Adrenal gland (tissue), 9 donors: ENCODE measurements at regions not wholly inside any gene's neighbourhood (a gene's known extent, or its start where the extent isn't known, plus 50 kb on each side); places are given as distances from the start of the nearest gene placed in this dataset.

Experiments
- DNase-seq, 7 donors: peaks; one replicate each; pipeline ENCODE4 v3.0.0-alpha.2; 2019 to 2020
- H3K27ac ChIP-seq, 5 donors: fragments of 200-600 bp; sonication (generic) in 4 of 5; 1 replicate in 3 of 5; 2 replicates in 2 of 5; pipeline versions ENCODE4 v1.5.1 to v1.8.0; 2016 to 2020; ENCODE audit warnings: mild to moderate bottlenecking in 1 of 5
- H3K27me3 ChIP-seq: fragments of 200-600 bp; 2 replicates; pipeline ENCODE4 v1.8.0; 2021
- H3K36me3 ChIP-seq, 2 donors: fragments of 200-600 bp; replicated peaks in 1 of 2; 1 replicate in 1 of 2; 2 replicates in 1 of 2; pipeline versions ENCODE4 v1.5.1 to v1.8.0; 2018 to 2022
- H3K4me1 ChIP-seq, 2 donors: fragments of 200-600 bp; replicated peaks in 1 of 2; 1 replicate in 1 of 2; 2 replicates in 1 of 2; pipeline versions ENCODE4 v1.5.1 to v1.8.0; 2018 to 2021
- H3K4me3 ChIP-seq, 4 donors: fragments of 200-600 bp; sonication (generic) in 3 of 4; one replicate each; pipeline ENCODE4 v1.5.1; 2016 to 2018
- H3K9me3 ChIP-seq, 3 donors: fragments of 200-600 bp; sonication (generic) in 1 of 3; replicated peaks in 1 of 3; 1 replicate in 2 of 3; 2 replicates in 1 of 3; pipeline versions ENCODE4 v1.5.1 to v1.8.0; 2016 to 2021
- CTCF ChIP-seq, 6 experiments: fragments of 450-650 bp in 4 of 6; fragments of 200-600 bp in 2 of 6; sonication (generic) in 1 of 6; IDR thresholded peaks; 1 replicate in 5 of 6; 2 replicates in 1 of 6; pipeline versions ENCODE4 v1.5.1 to v1.8.0; 2016 to 2021; ENCODE audit warnings: antibody characterized with exemption in 6 of 6, mild to moderate bottlenecking in 2 of 6, moderate library complexity in 1 of 6
- POLR2A ChIP-seq, 2 donors: fragments of 450-650 bp; IDR thresholded peaks; one replicate each; pipeline ENCODE4 v1.6.1; 2017; ENCODE audit warnings: antibody characterized with exemption in 2 of 2, mild to moderate bottlenecking in 2 of 2, moderate library complexity in 1 of 2
- WGBS, 4 donors: extraction: QIAGEN DNeasy Blood & Tissue Kit in 2 of 4; methylation state at CpG; one replicate each; pipeline versions ENCODE4 v1.1.5 to v1.1.7; 2013 to 2017; 5-methylcytosine and 5-hydroxymethylcytosine counted together
- intact Hi-C, 2 donors: fragments of 100-400 bp; cut with DNase I; formaldehyde crosslinking; loops; one replicate each; pipeline versions ENCODE4 v1.14.1 to v1.15.0; 2022 to 2023
- donor health status: healthy with polysubstance abuse.
- donor health status: Bipolar disorder and iron deficiency.
- donor health status: DM: yes; HTN: yes; CAD: no.
- donor health status: DM: no; HTN: no; CAD: no.
- donor health status: DM: no; HTN: no; CAD: no.

GRCh38 chr3:25235031-25235430, 193.0 kb upstream of the RARB start:
- Histone ChIP-seq H3K9me3 (no peaks in the 10 kb centered on the region), H3K4me1 (no peaks in the 10 kb centered on the region), H3K27me3 (no peaks in the 10 kb centered on the region), H3K36me3 (no peaks in the 10 kb centered on the region), H3K4me3 (no peak overlapping the region), H3K27ac (no peak overlapping the region)
- intact Hi-C loops, result no loop called here
- no peak for DNase-seq
- TF ChIP-seq CTCF (IDR thresholded peaks at IDR 0.05) (no peak), POLR2A (IDR thresholded peaks at IDR 0.05) (no peak)
- 13 to 20% (median 17%) methylated on average over 1 of the region's 1 CpG for WGBS, 4 donors

- no peak for DNase-seq
- TF ChIP-seq CTCF (IDR thresholded peaks at IDR 0.05) (no peak), POLR2A (IDR thresholded peaks at IDR 0.05) (no peak)
- 70 to 84% (median 75%) methylated on average over 2 of the region's 2 CpGs for WGBS, 4 donors
- intact Hi-C loops, result no loop called here
- Histone ChIP-seq H3K27me3 (no peaks in the 10 kb centered on the region), H3K27ac (no peak overlapping the region), H3K4me1 (no peaks in the 10 kb centered on the region), H3K4me3 (no peak overlapping the region), H3K9me3 (no peaks in the 10 kb centered on the region), H3K36me3 (no peaks in the 10 kb centered on the region)
These were observed 192.6 kb upstream of the RARB start for GRCh38 chr3:25235466-25235865.

GRCh38 chr3:25237602-25238001, 190.5 kb upstream of the RARB start:
- no peak for DNase-seq
- Histone ChIP-seq H3K4me1 (no peaks in the 10 kb centered on the region), H3K27ac (no peak overlapping the region), H3K36me3 (no peaks in the 10 kb centered on the region), H3K9me3 (no peaks in the 10 kb centered on the region), H3K4me3 (no peak overlapping the region), H3K27me3 (no peaks in the 10 kb centered on the region)
- WGBS, 4 donors, result 67 to 80% (median 70%) methylated on average over 1 of the region's 1 CpG
- TF ChIP-seq POLR2A (IDR thresholded peaks at IDR 0.05) (no peak), CTCF (IDR thresholded peaks at IDR 0.05) (no peak)
- intact Hi-C loops, result no loop called here

GRCh38 chr3:25239042-25239441, 189.0 kb upstream of the RARB start:
- Histone ChIP-seq H3K27me3 (no peaks in the 10 kb centered on the region), H3K36me3 (no peaks in the 10 kb centered on the region), H3K4me1 (no peaks in the 10 kb centered on the region), H3K9me3 (no peaks in the 10 kb centered on the region), H3K4me3 (no peak overlapping the region), H3K27ac (no peak overlapping the region)
- DNase-seq, result no peak
- TF ChIP-seq CTCF (IDR thresholded peaks at IDR 0.05) (no peak), POLR2A (IDR thresholded peaks at IDR 0.05) (no peak)
- intact Hi-C loops, result no loop called here
- 73 to 88% (median 80%) methylated on average over 1 of the region's 1 CpG for WGBS, 4 donors
